Neural cell (in vitro differentiated cells): ENCODE measurements at regions not wholly inside any gene's neighbourhood (a gene's known extent, or its start where the extent isn't known, plus 50 kb on each side); places are given as distances from the start of the nearest gene placed in this dataset.

Experiments
- EZH2 ChIP-seq: fragments of 200-600, 300-800 bp; shearing (Covaris generic), sonication (generic); IDR thresholded peaks from 2 replicates; pipeline ENCODE4 v1.6.1; 2014; ENCODE audit warnings: antibody characterized with exemption, low read length, borderline replicate concordance, mild to moderate bottlenecking; ENCODE audit not compliant: insufficient read depth, poor library complexity, severe bottlenecking
- POLR2AphosphoS5 ChIP-seq: IDR thresholded peaks from 2 replicates; pipeline ENCODE4 v1.6.1; 2012
- RAD21 ChIP-seq: fragments of 450-650 bp; conservative IDR thresholded peaks from 2 replicates; pipeline ENCODE4 v1.6.1; 2014; ENCODE audit warnings: antibody characterized with exemption, mild to moderate bottlenecking, moderate library complexity
- TF ChIP-seq, protein P1 (sequence below): IDR thresholded peaks from 2 replicates; pipeline ENCODE4 v1.6.1; 2012; ENCODE audit warnings: borderline replicate concordance
- TF ChIP-seq, protein P2 (sequence below): fragments of 450-650 bp; IDR thresholded peaks from 2 replicates; pipeline ENCODE4 v1.5.1; 2014; ENCODE audit warnings: antibody characterized with exemption, mild to moderate bottlenecking, moderate library complexity; ENCODE audit not compliant: poor library complexity, severe bottlenecking

DNA sequence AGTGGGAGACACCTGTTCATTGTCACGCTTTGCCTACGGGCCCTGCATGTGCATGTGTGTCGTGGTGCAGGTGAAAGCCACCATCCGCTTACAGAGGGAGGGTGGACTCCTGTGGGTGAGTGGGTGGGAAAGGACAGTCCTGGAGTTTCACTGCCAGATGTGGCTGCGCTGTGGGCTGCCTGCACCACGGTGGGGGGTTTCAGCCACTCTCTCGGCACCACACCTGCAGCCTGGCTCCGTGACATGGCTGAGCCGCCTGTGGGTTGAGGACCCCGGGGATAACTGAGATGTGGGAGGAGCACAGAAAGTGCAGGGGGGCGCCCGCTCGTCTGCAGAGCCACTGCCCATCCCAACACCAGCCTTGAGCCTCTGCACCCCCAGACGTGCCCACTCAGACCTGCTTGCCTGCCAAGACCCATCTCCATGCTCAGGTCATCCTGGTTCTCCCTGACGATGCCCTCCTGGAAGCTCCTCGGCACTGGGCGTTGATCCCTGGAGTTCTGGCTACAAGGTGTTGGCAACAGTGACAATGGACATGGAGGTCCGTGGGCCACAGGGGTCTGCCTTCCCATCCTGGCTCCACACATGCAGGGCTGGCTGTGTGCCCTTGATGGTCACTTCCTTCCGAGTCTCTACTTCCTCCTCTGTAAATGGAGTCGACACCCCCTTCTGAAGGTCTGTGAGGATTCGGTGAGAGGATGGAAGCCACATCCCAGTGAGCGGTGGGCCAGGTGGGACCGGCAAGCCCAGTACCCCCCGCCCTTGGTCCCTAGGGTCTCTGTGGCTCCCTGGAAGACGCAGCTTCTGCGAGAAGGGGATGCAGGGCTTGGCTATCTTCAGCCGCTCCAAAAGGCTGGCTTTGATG is 1007.0 kb downstream of the BRD1 start:
- TF ChIP-seq RAD21 = no peak
- TF ChIP-seq, protein P1, sequence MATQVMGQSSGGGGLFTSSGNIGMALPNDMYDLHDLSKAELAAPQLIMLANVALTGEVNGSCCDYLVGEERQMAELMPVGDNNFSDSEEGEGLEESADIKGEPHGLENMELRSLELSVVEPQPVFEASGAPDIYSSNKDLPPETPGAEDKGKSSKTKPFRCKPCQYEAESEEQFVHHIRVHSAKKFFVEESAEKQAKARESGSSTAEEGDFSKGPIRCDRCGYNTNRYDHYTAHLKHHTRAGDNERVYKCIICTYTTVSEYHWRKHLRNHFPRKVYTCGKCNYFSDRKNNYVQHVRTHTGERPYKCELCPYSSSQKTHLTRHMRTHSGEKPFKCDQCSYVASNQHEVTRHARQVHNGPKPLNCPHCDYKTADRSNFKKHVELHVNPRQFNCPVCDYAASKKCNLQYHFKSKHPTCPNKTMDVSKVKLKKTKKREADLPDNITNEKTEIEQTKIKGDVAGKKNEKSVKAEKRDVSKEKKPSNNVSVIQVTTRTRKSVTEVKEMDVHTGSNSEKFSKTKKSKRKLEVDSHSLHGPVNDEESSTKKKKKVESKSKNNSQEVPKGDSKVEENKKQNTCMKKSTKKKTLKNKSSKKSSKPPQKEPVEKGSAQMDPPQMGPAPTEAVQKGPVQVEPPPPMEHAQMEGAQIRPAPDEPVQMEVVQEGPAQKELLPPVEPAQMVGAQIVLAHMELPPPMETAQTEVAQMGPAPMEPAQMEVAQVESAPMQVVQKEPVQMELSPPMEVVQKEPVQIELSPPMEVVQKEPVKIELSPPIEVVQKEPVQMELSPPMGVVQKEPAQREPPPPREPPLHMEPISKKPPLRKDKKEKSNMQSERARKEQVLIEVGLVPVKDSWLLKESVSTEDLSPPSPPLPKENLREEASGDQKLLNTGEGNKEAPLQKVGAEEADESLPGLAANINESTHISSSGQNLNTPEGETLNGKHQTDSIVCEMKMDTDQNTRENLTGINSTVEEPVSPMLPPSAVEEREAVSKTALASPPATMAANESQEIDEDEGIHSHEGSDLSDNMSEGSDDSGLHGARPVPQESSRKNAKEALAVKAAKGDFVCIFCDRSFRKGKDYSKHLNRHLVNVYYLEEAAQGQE = no peak
- TF ChIP-seq, protein P2, sequence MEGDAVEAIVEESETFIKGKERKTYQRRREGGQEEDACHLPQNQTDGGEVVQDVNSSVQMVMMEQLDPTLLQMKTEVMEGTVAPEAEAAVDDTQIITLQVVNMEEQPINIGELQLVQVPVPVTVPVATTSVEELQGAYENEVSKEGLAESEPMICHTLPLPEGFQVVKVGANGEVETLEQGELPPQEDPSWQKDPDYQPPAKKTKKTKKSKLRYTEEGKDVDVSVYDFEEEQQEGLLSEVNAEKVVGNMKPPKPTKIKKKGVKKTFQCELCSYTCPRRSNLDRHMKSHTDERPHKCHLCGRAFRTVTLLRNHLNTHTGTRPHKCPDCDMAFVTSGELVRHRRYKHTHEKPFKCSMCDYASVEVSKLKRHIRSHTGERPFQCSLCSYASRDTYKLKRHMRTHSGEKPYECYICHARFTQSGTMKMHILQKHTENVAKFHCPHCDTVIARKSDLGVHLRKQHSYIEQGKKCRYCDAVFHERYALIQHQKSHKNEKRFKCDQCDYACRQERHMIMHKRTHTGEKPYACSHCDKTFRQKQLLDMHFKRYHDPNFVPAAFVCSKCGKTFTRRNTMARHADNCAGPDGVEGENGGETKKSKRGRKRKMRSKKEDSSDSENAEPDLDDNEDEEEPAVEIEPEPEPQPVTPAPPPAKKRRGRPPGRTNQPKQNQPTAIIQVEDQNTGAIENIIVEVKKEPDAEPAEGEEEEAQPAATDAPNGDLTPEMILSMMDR = no peak
- TF ChIP-seq EZH2 = no peak
- TF ChIP-seq POLR2AphosphoS5 = no peak
